Activated CD4-positive, alpha-beta T cell treated with anti-CD3 and anti-CD28 coated beads, Interleukin-2, amount 50 U/mL, for 1 hour (primary cell): ENCODE measurements at regions not wholly inside any gene's neighbourhood (a gene's known extent, or its start where the extent isn't known, plus 50 kb on each side); places are given as distances from the start of the nearest gene placed in this dataset.
"Not testable (repeated sequence)": the region's sequence is repeated elsewhere in the genome, so short reads cannot be mapped to it uniquely, and the experiment has no call there.

Experiments
- DNase-seq: peaks from one replicate; pipeline ENCODE4 v3.0.0-alpha.2; 2020

- DNase-seq, result no peak
Measured at GRCh38 chr22:35186492-35186891, 70.8 kb upstream of the HMGXB4 start.

DNA sequence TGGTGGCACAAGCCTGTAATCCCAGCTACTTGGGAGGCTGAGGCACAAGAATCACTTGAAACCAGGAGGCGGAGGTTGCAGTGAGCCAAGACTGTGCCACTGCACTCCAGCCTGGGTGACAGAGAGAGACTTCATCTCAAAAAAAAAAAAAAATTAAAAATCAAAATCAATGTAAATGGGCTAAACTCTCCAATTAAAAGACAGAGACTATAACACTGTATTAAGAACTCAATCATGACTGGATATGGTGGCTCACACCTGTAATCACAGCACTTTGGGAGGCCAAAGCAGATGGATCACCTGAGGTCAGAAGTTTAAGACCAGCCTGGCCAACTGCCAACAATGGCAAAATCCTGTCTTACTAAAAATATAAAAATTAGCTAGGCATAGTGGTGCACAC is 68.4 kb upstream of the HMGXB4 start:
- DNase-seq, result not testable (repeated sequence)

DNA sequence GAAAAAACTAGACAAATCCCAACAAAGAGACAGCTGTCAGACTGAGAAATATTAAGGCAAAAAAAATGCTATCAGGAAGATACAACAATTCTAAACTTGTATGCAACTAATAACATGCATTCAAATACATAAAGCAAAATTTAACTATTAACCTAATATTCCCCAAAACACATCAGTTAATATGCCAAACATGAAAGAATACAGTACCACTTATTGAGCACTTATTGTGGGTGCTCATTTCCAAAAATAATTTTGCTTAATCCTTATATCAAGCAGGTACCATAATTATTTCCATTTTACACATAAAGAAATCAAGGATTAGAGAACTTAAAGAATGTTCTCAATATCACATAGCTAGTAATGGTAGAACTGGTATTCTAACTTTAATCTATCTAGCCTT is 67.7 kb upstream of the HMGXB4 start:
- no peak for DNase-seq

- DNase-seq, result no peak
Measured at GRCh38 chr22:35191412-35191811, 65.9 kb upstream of the HMGXB4 start.

- DNase-seq, result no peak
Measured at GRCh38 chr22:35192129-35192918, 65.0 kb upstream of the HMGXB4 start.

DNA sequence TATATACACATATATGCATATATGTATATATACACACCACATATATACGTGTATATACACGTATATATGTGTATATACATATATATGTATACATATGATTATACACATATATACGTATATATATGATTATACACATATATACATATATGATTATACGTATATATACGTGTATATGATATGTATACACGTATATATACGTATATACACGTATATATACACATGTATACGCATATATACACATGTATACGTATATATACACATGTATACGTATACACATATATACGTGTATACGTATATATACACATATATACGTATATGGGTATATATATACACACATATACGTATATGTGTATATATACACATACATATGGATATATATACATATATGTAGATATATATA is 62.1 kb upstream of the HMGXB4 start:
- DNase-seq, result no peak

DNA sequence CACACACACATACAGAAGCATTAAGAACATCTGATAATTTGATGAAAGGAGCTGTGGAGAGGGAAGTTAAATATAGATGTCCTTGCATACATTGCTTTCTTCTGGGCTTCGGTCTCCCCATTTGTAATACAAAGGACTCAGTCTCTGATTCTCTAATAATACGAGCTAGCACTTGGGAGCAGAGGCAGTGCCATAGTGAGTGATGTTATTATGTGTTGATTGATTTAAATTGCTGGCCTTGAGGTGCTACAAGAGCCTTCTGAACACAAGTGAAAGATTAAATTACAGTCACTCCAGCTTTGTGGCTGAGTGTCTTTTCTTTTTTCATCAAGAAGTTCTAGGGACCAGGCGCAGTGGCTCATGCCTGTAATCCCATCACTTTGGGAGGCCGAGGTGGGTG is 61.5 kb upstream of the HMGXB4 start:
- DNase-seq, result no peak

- DNase-seq, result no peak
Measured at GRCh38 chr22:35197071-35197470, 60.2 kb upstream of the HMGXB4 start.

GRCh38 chr22:35197886-35198285 is 59.4 kb upstream of the HMGXB4 start:
- DNase-seq, result no peak

DNA sequence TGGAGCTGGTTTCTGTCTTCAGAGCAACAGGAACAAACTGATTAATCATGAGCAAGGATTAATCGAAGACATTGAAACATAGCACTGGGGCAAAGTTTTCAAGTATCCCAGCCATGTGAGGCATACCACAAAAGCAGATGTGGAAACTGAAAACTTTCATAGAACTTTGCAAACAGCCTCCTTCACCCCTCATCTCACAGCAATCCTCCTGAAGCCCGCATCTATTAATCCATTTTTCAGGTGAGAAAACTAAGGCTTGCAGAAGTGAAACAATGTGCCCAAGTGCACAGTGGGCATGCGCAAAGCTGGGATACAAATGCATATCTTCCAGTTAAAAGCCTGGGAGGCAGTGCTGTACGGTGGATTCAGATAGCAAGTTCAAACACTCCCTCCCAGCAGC is 58.6 kb upstream of the HMGXB4 start:
- no peak for DNase-seq

GRCh38 chr22:35202376-35202775 is 54.9 kb upstream of the HMGXB4 start:
- no peak for DNase-seq

GRCh38 chr22:35203583-35203982 is 53.7 kb upstream of the HMGXB4 start:
- DNase-seq, result no peak

DNA sequence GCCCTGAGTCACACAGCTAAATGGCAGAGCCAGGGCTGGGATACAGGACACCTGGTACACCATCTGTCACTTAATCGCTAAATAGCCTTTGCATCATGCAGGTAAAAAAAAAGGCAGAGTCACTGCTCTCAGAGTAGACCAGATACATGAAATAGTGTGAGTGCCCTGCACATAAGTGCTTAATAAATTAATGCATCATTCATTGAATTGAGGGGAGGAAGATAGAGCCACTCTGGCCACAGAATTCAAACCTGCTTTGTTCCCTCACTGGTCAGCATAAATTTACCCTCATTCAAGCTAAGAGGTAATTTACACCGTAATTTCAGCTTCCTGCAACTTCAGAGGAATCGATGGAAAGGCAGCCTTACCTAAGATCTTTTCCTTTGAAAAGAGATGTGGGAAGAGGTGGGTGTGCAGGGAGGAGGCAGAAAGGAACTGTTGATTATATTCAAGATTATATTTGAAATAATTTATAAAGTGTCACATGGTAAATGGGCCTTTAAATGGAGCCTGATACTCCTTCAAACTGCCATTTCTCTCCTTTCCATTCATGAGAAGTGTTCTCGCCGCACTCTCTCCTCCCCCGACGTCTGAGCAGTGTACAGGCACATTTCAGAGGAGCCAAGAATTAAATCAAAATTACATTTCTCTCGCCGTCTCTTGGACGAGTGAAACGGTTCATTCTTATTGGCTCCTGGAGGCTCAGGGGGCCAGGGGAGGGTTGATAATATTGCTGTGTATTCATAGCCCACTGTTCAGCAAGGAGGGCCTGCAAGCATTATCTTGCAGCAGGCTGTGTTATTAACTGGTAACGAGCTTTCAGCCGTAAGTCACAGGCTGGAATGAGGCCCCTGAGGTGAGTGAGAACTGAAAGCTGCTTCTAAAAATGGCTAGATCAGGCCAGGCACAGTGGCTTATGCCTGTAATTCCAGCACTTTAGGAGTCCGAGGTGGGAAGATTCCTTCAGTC is 52.2 kb upstream of the HMGXB4 start:
- no peak for DNase-seq

DNA sequence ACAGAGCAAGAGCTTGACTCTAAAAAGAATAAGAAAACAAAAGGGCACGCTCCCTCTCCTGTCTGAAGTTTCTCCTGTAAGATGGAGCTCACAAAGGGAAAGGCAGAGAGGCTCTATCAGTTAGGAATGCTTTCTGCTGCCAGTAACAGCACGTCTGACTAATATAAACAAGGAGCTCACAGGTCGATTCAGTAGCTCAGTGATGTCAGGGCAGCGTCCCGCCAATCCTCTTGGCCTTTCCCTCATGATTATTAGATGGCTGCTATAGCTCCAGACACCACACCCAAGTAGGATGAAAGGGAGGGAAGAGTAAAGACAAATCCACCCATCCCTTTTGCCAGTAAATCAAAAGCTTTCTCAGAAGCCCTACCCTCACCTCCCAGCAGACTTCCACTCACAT is 51.3 kb upstream of the HMGXB4 start:
- DNase-seq, result no peak

DNA sequence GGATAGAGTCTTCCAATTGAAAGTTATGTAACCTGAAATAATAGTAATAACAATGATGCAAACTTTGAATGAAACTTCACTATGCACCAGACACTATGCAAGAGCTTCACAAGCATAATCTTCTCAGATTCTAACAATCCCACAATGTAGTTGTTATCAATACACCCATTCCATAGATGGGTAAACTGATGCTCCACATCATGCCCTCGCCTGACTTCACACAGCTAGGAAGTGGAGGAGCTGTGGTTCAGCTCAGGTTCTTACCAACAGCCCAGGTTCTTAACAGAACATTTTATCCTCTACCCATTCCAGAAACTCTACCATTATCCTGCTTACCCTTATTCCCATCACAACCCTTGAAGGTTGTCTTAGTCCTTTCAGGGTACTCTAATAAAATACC is 50.4 kb upstream of the HMGXB4 start:
- DNase-seq, result no peak
